GM12865 (cell line): ENCODE measurements at regions not wholly inside any gene's neighbourhood (a gene's known extent, or its start where the extent isn't known, plus 50 kb on each side); places are given as distances from the start of the nearest gene placed in this dataset.

Experiments
- DNase-seq: peaks from one replicate; pipeline ENCODE4 v3.0.0; 2010; ENCODE audit warnings: low read depth
- H3K4me3 ChIP-seq: 2 replicates; pipeline ENCODE4 v1.5.1; 2011; ENCODE audit warnings: mild to moderate bottlenecking, low read depth, low read length, control low read depth
- CTCF ChIP-seq: IDR thresholded peaks from 2 replicates; pipeline ENCODE4 v1.5.1; 2011; ENCODE audit warnings: low read length, control low read depth, low read depth, inconsistent platforms; ENCODE audit not compliant: insufficient read depth; ENCODE audit errors: missing control alignments

- H3K4me3 ChIP-seq = no peak overlapping the region
- TF ChIP-seq CTCF = no peak
- DNase-seq = no peak
Measured at GRCh38 chr11:27192184-27192583, 151.6 kb downstream of the BBOX1 start.

DNA sequence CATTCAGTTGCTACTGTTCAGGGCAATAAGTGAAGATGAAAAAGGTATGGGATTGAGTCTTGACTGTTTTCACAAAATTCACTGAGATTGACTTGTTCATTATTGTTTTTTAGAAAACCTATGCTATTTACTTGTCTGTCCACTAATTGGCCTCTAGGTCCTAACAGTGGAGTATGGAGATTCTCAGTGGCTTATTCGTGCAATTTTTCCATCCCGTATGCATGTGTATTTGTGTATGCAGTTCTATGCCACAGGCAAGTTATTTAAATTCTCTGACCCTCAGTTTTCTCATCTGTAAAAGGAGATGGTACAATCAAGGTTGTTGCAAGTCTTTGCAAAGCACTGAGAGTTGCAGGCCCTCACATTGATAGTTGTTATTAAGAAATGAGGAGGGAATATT, 151.0 kb downstream of the BBOX1 start:
- no peak overlapping the region for H3K4me3 ChIP-seq
- no peak for DNase-seq
- TF ChIP-seq CTCF = no peak

GRCh38 chr11:27188696-27189095, 148.1 kb downstream of the BBOX1 start:
- no peak for TF ChIP-seq CTCF

GRCh38 chr11:27187848-27188621, 147.4 kb downstream of the BBOX1 start:
- no peak overlapping the region for H3K4me3 ChIP-seq
- DNase-seq = no peak
- TF ChIP-seq CTCF = no peak

More at GRCh38 chr11:27188696-27189095, 148.1 kb downstream of the BBOX1 start:
- no peak for DNase-seq
- no peak overlapping the region for H3K4me3 ChIP-seq

GRCh38 chr11:27187075-27187847, 146.6 kb downstream of the BBOX1 start:
- no peak for DNase-seq
- H3K4me3 ChIP-seq = no peak overlapping the region
- TF ChIP-seq CTCF = no peak

DNA sequence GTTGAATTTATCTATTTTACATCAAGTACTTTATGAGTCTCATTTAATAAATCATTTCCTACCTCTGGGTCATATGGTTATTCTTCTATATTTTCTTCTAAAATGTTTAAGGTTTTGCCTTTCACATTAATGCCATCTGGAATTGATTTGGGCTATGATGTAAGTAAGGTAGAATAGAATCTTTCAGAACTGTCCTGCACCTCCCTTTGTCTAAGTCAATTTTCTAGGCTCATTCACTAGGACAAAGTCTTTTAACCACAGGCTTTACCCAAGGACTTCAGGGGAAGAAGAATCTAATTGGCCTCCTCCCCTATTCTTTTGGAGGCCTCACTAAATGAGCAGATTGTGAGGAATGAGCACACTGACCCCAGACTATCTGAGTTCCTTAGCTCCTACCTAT, 146.0 kb downstream of the BBOX1 start:
- no peak for TF ChIP-seq CTCF
- H3K4me3 ChIP-seq = no peak overlapping the region
- DNase-seq = no peak
